ENCODE measurements at regions not wholly inside any gene's neighbourhood (a gene's known extent, or its start where the extent isn't known, plus 50 kb on each side); places are given as distances from the start of the nearest gene placed in this dataset.

DNA sequence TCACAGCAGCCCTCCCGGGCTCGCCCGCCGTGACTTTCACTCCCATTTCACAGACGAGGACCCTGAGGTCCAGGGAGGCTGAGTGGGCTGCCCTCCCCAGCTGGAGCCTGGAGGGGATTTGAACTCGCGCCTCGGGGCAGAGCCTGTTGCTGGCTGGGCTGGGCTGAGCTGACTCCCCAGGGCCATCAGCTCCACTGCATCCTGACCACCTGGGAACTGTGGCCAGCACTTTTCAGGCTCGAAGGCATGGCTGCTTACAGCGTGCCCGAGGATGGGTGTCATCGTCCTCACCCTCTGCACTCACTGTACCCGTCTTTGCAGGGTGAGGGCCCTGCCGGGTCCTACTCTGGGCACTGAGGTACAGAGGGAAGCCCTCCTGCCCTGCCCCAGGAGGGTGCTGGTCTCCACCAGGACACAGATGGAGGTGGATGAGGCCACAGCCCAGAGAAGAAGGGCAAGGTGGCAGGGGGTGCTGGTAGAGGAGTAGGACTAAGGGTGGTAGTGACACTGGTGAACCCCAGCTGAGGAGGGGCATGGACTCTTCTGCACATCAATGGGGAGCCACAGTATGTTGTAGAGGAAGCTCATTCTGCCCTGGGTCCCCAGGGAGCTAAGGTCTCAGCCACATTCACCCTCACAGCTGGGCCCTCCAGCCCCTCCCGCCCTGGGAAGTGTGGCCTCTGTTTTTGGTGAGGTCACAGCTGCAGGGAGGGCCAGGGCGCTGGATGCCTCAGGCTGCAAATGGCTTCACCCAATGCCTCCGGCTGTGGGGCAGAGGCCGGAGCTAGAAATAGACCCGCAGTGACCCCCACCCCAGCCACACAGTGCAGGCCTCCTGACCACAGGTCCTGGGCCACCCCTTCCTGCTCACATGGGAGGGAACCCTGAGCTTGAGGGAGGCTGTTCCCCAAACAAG, 365.1 kb upstream of the SFSWAP start:
- Mint-ChIP-seq H3K27me3 (ENCODE audit: unreplicated experiment) (peaks cover 8% of the 10 kb centered on the region), H3K27ac (ENCODE audit: unreplicated experiment) (no peak overlapping the region), H3K36me3 (ENCODE audit: low read depth, unreplicated experiment) (no peaks in the 10 kb centered on the region), H3K4me1 (ENCODE audit: unreplicated experiment) (peaks cover 19% of the 10 kb centered on the region), H3K9me3 (ENCODE audit: unreplicated experiment) (no peaks in the 10 kb centered on the region), H3K4me3 (ENCODE audit: unreplicated experiment) (no peak overlapping the region)
- no peak for DNase-seq (ENCODE audit: low spot score)
- no peak for TF ChIP-seq CTCF (IDR thresholded peaks at IDR 0.05; ENCODE audit: unreplicated experiment)

- Mint-ChIP-seq H3K27me3 (ENCODE audit: unreplicated experiment) (peaks cover 8% of the 10 kb centered on the region), H3K4me1 (ENCODE audit: unreplicated experiment) (peaks cover 19% of the 10 kb centered on the region), H3K36me3 (ENCODE audit: low read depth, unreplicated experiment) (no peaks in the 10 kb centered on the region), H3K9me3 (ENCODE audit: unreplicated experiment) (no peaks in the 10 kb centered on the region), H3K4me3 (ENCODE audit: unreplicated experiment) (no peak overlapping the region), H3K27ac (ENCODE audit: unreplicated experiment) (no peak overlapping the region)
- DNase-seq (ENCODE audit: low spot score) = no peak
- TF ChIP-seq CTCF (IDR thresholded peaks at IDR 0.05; ENCODE audit: unreplicated experiment) = no peak
Measured at GRCh38 chr12:131346555-131347344, 364.1 kb upstream of the SFSWAP start.

GRCh38 chr12:131347345-131347714, 363.6 kb upstream of the SFSWAP start:
- no peaks in the 10 kb centered on the region for H3K36me3 Mint-ChIP-seq (ENCODE audit: low read depth, unreplicated experiment)
- peaks cover 19% of the 10 kb centered on the region for H3K4me1 Mint-ChIP-seq (ENCODE audit: unreplicated experiment)
- H3K27ac Mint-ChIP-seq (ENCODE audit: unreplicated experiment) = no peak overlapping the region
- H3K27me3 Mint-ChIP-seq (ENCODE audit: unreplicated experiment) = peaks cover 8% of the 10 kb centered on the region
- DNase-seq (ENCODE audit: low spot score) = no peak
- H3K4me3 Mint-ChIP-seq (ENCODE audit: unreplicated experiment) = no peak overlapping the region
- no peaks in the 10 kb centered on the region for H3K9me3 Mint-ChIP-seq (ENCODE audit: unreplicated experiment)
- no peak for TF ChIP-seq CTCF (IDR thresholded peaks at IDR 0.05; ENCODE audit: unreplicated experiment)

GRCh38 chr12:131347732-131348131, 363.2 kb upstream of the SFSWAP start:
- H3K27ac Mint-ChIP-seq (ENCODE audit: unreplicated experiment) = no peak overlapping the region
- H3K9me3 Mint-ChIP-seq (ENCODE audit: unreplicated experiment) = no peaks in the 10 kb centered on the region
- H3K27me3 Mint-ChIP-seq (ENCODE audit: unreplicated experiment) = peaks cover 9% of the 10 kb centered on the region
- no peak overlapping the region for H3K4me3 Mint-ChIP-seq (ENCODE audit: unreplicated experiment)
- no peak for DNase-seq (ENCODE audit: low spot score)
- TF ChIP-seq CTCF (IDR thresholded peaks at IDR 0.05; ENCODE audit: unreplicated experiment) = no peak
- no peaks in the 10 kb centered on the region for H3K36me3 Mint-ChIP-seq (ENCODE audit: low read depth, unreplicated experiment)
- H3K4me1 Mint-ChIP-seq (ENCODE audit: unreplicated experiment) = peaks cover 19% of the 10 kb centered on the region

GRCh38 chr12:131348231-131348630, 362.7 kb upstream of the SFSWAP start:
- H3K27me3 Mint-ChIP-seq (ENCODE audit: unreplicated experiment) = peaks cover 9% of the 10 kb centered on the region
- H3K4me1 Mint-ChIP-seq (ENCODE audit: unreplicated experiment) = peaks cover 19% of the 10 kb centered on the region
- no peaks in the 10 kb centered on the region for H3K36me3 Mint-ChIP-seq (ENCODE audit: low read depth, unreplicated experiment)
- no peak for DNase-seq (ENCODE audit: low spot score)
- no peak for TF ChIP-seq CTCF (IDR thresholded peaks at IDR 0.05; ENCODE audit: unreplicated experiment)
- no peaks in the 10 kb centered on the region for H3K9me3 Mint-ChIP-seq (ENCODE audit: unreplicated experiment)
- H3K4me3 Mint-ChIP-seq (ENCODE audit: unreplicated experiment) = no peak overlapping the region
- no peak overlapping the region for H3K27ac Mint-ChIP-seq (ENCODE audit: unreplicated experiment)
